ENCODE measurements at regions not wholly inside any gene's neighbourhood (a gene's known extent, or its start where the extent isn't known, plus 50 kb on each side); places are given as distances from the start of the nearest gene placed in this dataset.
"Not testable (repeated sequence)": the region's sequence is repeated elsewhere in the genome, so short reads cannot be mapped to it uniquely, and the experiment has no call there.

DNA sequence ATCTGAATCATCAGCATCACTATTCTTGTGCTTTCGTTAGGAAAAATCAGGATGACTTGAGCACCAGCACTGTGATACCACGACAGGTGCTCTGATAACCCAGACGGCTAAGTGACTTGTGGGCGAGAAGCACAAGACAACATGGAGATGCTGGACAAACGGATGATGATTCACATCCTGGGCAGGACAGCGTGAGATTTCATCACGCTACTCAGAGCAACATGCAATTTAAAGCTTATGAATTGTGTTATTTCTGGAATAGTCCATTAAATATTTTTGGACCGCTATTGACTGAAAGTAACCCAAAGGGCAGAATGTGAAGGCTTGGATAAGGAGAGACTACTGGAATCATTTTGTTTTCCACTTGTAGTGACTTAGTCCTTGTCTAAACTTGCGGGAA is 114.8 kb upstream of the DAPK1 start:
- no peak overlapping the region for H3K4me3 ChIP-seq
- no peak for TF ChIP-seq POLR2AphosphoS5 (IDR thresholded peaks at IDR 0.05)
- TF ChIP-seq EP300 (IDR thresholded peaks at IDR 0.05): no peak
- no peak for TF ChIP-seq POLR2A (IDR thresholded peaks at IDR 0.05; ENCODE audit: low read depth)
- TF ChIP-seq, protein P1, sequence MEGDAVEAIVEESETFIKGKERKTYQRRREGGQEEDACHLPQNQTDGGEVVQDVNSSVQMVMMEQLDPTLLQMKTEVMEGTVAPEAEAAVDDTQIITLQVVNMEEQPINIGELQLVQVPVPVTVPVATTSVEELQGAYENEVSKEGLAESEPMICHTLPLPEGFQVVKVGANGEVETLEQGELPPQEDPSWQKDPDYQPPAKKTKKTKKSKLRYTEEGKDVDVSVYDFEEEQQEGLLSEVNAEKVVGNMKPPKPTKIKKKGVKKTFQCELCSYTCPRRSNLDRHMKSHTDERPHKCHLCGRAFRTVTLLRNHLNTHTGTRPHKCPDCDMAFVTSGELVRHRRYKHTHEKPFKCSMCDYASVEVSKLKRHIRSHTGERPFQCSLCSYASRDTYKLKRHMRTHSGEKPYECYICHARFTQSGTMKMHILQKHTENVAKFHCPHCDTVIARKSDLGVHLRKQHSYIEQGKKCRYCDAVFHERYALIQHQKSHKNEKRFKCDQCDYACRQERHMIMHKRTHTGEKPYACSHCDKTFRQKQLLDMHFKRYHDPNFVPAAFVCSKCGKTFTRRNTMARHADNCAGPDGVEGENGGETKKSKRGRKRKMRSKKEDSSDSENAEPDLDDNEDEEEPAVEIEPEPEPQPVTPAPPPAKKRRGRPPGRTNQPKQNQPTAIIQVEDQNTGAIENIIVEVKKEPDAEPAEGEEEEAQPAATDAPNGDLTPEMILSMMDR (IDR thresholded peaks at IDR 0.05): no peak
- H3K27ac ChIP-seq (replicated peaks in 1 of 4): peak overlapping the region in 1 of 4 donors; percentile 82
- H3K4me1 ChIP-seq: peaks cover 0 to 20% (median 14%) of the 10 kb centered on the region in 4 donors
- H3K27me3 ChIP-seq: no peaks in the 10 kb centered on the region
- no peaks in the 10 kb centered on the region for H3K36me3 ChIP-seq
- no peak for DNase-seq (ENCODE audit: extremely low spot score)
- no peaks in the 10 kb centered on the region for H3K9me3 ChIP-seq
- intact Hi-C loops (cut with DNase I): no loop called here
- WGBS: 75% methylated on average over 9 of the region's 9 CpGs

DNA sequence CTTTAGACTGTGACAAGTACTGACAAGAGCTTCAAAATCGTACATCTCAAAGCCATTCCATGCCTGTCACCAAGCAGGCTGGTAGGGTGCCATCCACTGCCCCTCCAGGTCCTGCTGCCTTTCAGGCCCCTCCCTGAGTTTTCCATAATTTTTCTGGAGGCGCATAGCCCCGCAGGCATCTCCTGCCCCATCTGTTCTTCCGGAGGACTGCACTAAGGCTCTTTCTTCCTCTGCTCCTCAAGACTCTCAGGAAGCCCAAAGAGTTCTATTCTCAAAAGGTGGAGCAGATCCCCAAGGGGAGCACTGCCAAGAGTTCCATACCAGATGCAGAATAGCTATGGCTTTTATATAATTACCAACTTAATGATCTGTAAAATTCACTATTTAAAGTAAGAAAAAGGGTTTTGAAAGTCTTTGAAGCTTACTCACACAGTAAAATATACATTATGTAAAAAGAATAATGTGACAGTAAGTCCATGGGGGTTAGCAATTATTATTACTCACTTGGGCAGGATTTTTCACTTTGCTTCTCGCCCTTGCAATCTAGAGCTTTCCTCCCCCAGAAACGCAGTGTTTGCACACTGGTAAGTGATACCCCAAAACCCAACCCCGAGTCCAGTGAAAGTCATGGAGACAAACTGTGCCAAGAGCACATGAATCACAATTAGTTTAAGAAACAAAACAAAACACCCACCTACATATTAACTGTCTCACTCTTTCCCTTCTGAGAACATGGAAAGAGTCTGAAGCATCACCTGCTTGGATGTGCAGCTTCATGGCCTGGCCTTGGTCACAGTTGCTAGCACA is 114.1 kb upstream of the DAPK1 start:
- WGBS: 96% methylated on average over 7 of the region's 7 CpGs
- intact Hi-C loops (cut with DNase I): no loop called here
- H3K27ac ChIP-seq (replicated peaks in 1 of 4): no peak overlapping the region

DNA sequence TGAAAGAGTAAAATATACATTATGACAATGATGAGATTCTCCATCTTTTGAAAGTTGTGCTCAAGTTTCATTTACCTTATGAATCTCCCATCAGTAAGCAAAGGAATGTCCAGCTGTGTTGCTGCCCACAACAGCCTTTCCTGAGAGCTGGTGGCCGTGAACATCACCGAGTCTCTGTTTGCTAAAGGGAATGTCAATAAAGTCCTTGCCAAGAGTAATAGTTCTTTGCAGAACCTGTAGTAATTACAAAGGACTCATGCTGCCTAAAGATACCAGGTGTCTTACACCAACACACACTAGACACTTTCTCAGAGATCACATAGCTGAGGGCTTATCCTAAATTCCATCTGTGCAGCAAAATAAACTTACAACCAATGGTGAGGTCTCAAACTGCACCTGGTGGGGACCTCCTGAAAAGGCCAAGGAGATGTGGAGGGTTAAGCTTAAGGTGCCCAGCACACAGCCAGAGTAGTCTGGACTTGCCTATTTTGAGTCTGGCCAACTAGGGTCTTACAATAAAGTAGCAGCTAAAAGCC is 111.1 kb upstream of the DAPK1 start:
- H3K27ac ChIP-seq (replicated peaks in 1 of 4): no peak overlapping the region
- no peak for DNase-seq (ENCODE audit: extremely low spot score)
- H3K9me3 ChIP-seq: no peaks in the 10 kb centered on the region
- peaks cover 0 to 11% (median 7%) of the 10 kb centered on the region in 4 donors for H3K4me1 ChIP-seq
- H3K27me3 ChIP-seq: no peaks in the 10 kb centered on the region
- 57% methylated on average over 2 of the region's 2 CpGs for WGBS
- no peaks in the 10 kb centered on the region for H3K36me3 ChIP-seq
- TF ChIP-seq EP300 (IDR thresholded peaks at IDR 0.05): no peak
- TF ChIP-seq, protein P1 (IDR thresholded peaks at IDR 0.05): no peak
- no peak for TF ChIP-seq POLR2AphosphoS5 (IDR thresholded peaks at IDR 0.05)
- TF ChIP-seq POLR2A (IDR thresholded peaks at IDR 0.05; ENCODE audit: low read depth): no peak
- H3K4me3 ChIP-seq: no peak overlapping the region
- intact Hi-C loops (cut with DNase I): no loop called here

More for the DNA sequence above, 114.1 kb upstream of the DAPK1 start:
- Histone ChIP-seq H3K27me3 (no peaks in the 10 kb centered on the region), H3K4me3 (no peak overlapping the region), H3K36me3 (no peaks in the 10 kb centered on the region), H3K4me1 (peaks cover 0 to 20% (median 14%) of the 10 kb centered on the region in 4 donors), H3K9me3 (no peaks in the 10 kb centered on the region)
- no peak for TF ChIP-seq EP300 (IDR thresholded peaks at IDR 0.05)
- TF ChIP-seq POLR2AphosphoS5 (IDR thresholded peaks at IDR 0.05): no peak
- TF ChIP-seq POLR2A (IDR thresholded peaks at IDR 0.05; ENCODE audit: low read depth): no peak
- TF ChIP-seq, protein P1 (IDR thresholded peaks at IDR 0.05): no peak
- DNase-seq (ENCODE audit: extremely low spot score): no peak

DNA sequence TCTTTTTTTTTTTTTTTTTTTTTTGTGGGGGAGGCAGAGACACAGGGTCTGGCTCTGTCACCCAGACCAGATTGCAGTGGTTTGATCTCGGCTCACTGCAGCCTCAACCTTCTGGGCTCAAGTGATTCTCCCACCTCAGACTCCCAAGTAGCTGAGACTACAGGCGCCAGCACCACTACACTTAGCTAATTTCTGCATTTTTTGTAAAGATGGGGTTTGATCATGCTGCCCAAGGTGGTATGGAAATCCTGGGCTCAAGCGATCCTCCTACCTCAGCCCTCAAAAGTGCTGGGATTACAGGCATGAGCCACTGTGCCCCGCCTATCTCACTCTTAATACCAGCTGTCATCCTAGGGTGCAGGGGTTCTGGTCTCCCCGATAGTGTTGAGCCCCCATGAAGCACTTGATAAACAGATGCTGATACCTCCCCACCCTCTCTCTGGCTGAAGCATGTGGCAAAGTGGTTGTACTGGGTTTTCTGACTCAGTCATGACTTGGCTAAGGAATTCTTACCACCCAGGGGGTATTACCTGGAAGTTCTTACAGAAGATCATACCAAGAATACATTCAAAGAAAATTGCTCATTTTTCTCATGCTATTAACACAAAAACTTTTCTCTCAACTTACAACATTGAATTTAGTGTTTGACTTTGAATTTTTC is 110.2 kb upstream of the DAPK1 start:
- H3K27me3 ChIP-seq: no peaks in the 10 kb centered on the region
- H3K27ac ChIP-seq (replicated peaks in 1 of 4): no peak overlapping the region
- H3K4me3 ChIP-seq: no peak overlapping the region
- intact Hi-C loops (cut with DNase I): no loop called here
- 91% methylated on average over 5 of the region's 5 CpGs for WGBS
- TF ChIP-seq, protein P1 (IDR thresholded peaks at IDR 0.05): no peak
- H3K36me3 ChIP-seq: no peaks in the 10 kb centered on the region
- H3K9me3 ChIP-seq: no peaks in the 10 kb centered on the region
- H3K4me1 ChIP-seq: peaks cover 0 to 1% (median 0%) of the 10 kb centered on the region in 4 donors
- no peak for DNase-seq (ENCODE audit: extremely low spot score)

DNA sequence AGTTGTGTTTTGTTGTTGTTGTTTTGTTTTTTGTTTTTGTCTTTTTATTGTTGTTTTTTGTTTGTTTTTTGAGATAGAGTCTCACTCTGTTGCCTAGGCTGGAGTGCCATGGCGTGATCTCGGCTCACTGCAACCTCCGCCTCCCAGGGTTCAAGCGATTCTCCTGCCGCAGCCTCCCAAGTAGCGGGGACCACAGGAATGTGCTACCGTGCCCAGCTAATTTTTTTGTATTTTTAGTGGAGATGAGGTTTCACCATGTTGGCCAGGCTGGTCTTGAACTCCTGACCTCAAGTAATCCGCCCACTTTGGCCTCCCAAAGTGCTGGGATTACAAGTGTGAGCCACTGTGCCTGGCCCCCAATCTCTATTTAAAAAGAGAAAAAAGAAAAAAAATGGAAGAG is 109.0 kb upstream of the DAPK1 start:
- H3K9me3 ChIP-seq; DNase-seq (ENCODE audit: extremely low spot score); H3K36me3 ChIP-seq; H3K4me1 ChIP-seq; H3K27me3 ChIP-seq; intact Hi-C loops (cut with DNase I); H3K27ac ChIP-seq (replicated peaks in 1 of 4); H3K4me3 ChIP-seq: not testable (repeated sequence)
- WGBS: 94% methylated on average over 8 of the region's 8 CpGs

Data from esophagus muscularis mucosa (tissue), 4 donors.